ENCODE measurements at regions not wholly inside any gene's neighbourhood (a gene's known extent, or its start where the extent isn't known, plus 50 kb on each side); places are given as distances from the start of the nearest gene placed in this dataset.

GRCh38 chr18:26741758-26742157 is 123.7 kb downstream of the AQP4 start:
- DNase-seq (ENCODE audit: low read depth), result no peak

DNA sequence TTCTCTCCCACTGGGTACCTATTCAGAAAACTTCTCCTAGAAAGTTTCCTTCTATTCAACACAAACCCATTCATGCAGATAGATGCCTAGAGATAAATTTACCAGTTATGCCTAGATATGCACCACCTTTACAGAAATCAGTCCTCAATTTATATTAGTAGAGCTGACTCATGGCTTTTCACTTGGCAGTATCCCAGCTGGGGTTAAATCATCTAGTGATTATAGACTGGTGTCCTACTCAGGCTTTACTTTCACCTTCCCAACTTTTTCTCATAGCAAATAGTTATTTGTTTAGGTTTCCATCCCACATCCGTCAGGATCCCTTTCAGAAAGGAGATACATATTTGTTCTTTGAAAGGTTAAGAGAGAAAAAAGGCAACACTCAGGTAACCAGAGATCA is 124.5 kb downstream of the AQP4 start:
- DNase-seq (ENCODE audit: low read depth), result no peak

DNA sequence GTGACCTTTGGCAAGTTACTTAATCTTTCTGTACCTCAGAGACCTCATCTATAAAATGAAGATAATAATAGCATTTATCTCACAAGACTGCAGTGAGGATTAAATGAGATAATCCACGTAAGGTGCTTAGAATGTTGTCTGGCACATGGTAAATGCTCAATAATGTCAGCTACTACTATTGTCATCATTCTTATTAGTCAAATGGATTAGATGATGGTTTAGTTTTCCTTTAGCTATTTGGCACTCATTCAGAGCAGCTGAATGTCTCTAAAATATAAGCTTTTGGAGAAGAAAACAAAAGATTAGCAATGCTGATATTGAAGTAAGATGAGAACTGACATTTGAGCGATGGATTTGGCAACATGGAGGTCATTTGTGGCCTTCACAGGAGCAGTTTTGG is 125.1 kb downstream of the AQP4 start:
- no peak for DNase-seq (ENCODE audit: low read depth)

DNA sequence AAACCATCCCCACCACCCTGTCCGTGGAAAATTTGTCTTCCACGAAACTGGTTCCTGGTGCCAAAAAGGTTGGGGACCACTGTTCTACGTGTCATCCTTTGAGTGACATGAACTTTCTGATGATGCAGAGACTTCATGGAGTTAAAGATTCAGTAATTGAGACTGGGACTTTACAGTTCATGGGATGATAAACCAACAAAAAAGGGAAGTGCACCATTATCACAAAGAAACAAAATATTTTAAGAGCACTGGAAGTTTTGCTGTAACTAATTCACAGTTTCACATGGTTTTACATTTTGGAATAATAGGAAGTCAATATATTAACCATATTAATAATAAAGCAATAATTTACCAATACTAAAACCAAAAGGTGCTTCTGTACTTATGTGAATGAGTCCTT is 126.8 kb downstream of the AQP4 start:
- DNase-seq (ENCODE audit: low read depth), result no peak

DNA sequence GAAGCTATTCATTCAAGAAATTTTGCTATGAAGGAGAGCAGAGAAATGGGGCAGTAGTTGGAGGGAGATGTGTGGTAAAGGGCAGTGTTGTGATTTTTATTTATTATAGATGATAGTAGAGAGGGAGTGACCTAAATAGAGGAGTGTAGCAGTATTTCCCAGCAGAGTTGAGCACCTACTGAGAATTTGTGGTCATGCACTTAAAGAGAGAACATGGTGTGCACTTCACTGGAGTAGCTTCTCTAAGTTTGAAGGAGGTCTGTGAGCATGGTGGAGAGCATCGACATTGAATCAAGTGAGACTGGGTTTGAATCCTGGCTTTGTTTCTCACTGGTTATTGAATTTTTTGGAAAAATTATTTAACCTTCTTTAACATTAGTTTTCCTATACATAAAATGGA is 129.2 kb downstream of the AQP4 start:
- DNase-seq (ENCODE audit: low read depth), result no peak

DNA sequence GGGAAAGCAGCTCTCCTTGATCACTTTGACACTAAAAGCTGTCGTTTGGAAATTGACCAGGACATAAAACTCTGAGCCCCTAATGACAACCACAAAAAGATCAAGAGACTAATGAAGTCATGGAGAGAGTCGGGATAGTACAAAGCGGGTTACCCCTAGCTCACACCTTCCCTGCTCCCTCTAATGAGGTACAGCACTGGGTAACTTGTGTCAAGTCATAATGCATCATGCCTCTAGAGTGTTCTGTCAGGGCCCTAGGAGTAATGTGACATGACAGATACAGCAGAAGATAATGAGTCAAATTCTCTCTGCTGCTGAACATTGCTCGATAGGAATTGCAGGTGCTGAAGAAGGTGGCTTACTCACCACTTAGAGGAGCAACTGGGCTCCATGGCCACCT is 130.7 kb downstream of the AQP4 start:
- no peak for DNase-seq (ENCODE audit: low read depth)

GRCh38 chr18:26729449-26729848 is 136.1 kb downstream of the AQP4 start:
- DNase-seq (ENCODE audit: low read depth), result no peak

DNA sequence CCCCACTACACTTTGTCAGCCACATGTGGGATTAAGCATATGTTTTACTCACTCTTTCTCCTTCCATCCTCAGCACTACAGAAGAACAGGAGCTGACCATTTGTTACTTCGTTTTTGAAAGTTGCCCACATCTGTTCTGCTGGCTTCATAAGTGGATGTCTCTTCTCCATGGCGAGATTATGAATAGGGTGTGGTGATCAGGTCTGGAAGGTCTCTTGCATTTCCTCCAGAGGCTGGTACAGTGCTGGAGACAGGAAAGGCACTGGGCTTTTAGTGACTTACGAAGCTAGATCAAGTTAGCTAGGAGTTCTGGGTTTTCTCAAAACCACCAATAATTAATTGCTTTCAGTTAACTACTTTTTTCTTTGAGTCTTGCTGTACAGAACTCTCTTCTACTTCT is 136.5 kb downstream of the AQP4 start:
- DNase-seq (ENCODE audit: low read depth), result no peak

DNA sequence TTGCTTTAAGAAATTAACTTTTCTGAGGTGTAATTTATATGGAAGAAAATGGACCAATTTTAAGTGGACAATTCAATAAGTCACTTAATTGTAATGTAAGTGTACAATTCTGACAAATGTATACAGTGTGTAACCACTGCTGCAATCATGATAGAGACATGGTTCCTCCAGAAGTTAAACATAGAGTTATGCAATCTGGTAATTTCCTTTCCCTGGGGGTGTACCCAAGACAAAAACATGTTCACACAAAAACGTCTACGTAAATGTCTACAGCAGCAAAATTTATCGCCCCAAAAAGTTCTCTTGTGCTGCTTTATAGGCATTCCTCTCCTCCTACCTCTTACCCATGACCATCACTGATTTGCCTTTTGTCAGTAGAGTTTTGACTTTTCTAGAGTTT is 141.5 kb downstream of the AQP4 start:
- DNase-seq (ENCODE audit: low read depth), result no peak

DNA sequence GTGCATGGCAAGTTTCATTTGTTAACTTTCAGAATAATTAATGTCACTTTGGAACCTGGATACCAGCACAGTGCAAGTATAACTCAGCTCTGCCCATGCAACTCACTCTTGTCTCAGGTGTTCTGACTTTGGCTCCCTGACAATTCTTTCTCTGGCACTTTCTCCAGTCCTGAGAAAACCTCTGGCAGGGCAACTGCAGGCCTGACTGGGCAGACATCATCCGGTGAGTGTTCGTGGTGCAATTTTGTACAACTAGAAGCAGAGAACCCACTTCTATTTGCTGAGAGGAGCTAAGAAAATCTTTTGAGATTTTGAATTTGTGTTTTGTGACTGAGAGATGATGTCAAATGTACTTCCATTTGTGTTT is 143.0 kb downstream of the AQP4 start:
- DNase-seq (ENCODE audit: low read depth), result no peak

DNA sequence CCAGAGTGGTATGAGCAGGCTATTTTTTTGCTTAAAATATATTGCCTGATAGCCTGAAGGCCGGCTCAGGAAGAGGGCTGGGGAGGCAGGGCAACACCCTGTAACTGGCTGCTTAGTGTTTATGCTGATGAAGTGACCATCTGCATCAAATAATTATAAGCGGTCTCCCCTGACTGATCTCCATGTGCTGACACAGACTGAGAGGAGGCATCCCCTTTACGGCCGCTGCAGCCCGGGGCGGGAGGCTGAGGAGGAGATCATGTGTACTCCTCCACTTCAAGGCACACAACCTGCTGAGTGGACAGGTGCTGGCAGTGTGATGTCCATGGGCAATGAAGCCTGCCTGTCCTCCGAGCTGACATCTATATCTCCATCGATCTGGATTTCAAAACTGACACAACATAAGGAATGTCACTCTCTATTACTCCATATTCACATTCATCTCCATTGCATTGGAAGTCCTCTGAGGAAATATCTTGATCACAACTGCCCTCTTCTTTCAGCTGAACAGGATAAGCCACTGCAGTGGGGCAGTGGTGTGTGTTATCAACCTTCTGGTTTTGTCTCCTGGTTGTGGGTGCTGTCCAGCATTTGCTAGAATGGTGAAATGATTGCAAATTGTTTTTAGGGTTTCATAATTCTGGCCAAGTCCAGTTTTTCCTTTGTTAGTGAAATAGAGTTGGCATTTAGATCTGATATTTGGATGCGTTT is 143.5 kb downstream of the AQP4 start:
- DNase-seq (ENCODE audit: low read depth), result no peak

DNA sequence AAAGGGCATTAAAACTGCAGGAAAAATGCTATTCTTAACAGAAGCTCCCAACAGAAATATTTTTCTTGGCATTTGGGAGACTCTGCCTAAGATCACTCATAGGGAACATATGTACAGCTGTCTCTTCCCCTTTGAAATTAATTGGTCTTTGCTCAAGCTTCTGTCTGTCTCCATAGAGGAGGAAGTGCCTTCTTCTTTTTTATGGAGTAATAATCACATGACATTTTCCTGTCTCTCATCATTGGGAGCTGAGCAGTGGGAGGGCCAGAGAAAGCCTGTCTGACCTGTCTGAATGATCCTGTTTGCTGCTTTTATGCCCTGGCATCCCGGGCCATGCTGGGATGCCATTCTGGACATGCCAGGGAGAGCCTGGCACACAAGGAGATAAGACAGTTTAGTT is 145.6 kb downstream of the AQP4 start:
- no peak for DNase-seq (ENCODE audit: low read depth)

GRCh38 chr18:26717123-26717719 is 148.3 kb downstream of the AQP4 start:
- DNase-seq (ENCODE audit: low read depth), result no peak

- no peak for DNase-seq (ENCODE audit: low read depth)
Measured at GRCh38 chr18:26714739-26715138, 150.8 kb downstream of the AQP4 start.

- DNase-seq (ENCODE audit: low read depth), result no peak
Measured at GRCh38 chr18:26711756-26712155, 153.8 kb downstream of the AQP4 start.

DNA sequence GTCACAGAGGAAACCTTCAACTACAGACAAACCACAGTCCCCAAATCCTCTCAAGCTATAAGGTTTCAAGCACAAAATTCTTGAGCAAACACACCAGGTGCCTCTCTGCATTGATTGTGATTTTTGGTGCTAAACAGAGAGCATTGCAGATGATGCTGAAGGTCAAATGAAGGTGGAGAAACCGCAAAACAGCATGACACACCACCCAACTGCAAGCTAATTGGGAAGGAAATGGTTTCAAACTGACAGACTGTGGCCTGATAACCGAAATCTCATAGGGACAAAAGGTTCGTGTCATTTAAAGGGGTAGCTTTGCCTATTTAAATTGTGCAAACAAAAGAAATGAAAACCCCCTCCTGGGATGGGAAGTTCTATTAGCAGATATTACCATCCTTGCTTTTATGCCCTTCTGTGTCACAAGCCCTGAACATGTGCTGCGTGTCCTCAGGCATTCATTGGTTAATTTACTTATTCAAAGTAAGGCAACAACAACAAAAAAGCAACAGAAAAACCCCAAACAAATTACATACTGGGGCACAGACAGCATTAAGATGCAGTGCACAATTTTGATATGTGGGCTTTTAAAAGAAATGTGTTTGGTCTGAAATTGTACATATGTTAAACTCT is 154.9 kb downstream of the AQP4 start:
- DNase-seq (ENCODE audit: low read depth), result no peak

DNA sequence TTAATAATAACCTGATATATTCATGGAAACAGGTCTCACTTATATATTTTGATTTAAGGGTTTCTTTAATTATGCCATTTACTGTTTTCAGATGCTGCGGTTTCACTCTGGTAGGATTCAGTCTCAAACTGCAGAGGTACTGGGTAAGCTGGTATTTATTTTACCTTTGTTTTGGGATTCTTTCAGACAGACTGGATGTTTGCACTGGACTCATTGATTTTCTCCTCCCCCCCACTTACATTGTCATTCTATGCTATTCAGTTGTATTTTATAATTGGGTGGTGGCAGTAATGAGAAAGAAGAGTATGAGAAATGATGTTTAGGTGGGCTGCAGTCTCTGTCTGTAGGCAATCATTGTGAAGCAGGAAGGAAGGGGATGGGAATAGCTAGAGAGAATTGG is 155.6 kb downstream of the AQP4 start:
- DNase-seq (ENCODE audit: low read depth), result no peak

DNA sequence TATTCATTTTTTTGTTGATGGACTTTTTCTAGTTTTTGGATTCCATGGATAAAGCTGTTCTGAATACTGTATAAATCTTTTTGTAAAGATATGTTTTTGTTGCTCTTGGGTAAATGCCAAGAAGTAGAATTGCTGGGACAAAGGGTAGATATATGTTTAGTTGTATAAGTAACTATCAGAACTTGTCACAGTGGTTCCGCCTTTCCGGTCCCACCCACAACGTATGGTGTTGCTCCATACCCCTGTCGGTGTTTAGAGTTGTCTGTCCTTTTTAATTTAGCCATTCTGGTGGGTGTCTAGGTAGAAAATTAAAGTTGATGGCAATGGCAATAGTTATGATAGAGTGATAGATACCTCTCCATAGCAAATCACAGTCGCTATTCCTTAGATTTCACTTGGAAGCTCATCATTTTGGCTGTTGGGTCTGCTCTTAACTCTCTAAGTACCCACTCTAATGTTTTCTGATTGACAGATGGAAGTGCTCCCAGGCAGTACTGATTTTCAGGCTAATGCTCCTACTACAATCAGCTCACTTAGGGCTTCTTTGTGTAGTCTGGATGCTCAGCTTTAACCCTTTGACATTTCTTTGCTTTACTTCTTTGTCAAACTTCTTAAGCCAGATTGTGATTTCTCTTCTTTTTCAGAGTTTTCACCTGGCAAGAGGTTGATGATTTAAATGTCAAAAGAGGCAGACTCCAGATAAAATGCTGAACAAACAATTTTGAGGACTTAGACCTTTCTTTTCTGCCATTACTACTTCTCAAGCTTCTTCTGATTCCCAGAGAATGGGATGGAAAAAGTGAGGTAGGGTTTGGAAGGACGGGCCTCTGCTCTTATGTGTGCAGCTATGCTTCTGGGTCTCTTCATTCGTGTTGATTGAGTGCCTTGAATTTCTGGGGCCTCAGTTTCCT is 156.4 kb downstream of the AQP4 start:
- DNase-seq (ENCODE audit: low read depth), result no peak

- no peak for DNase-seq (ENCODE audit: low read depth)
Measured at GRCh38 chr18:26706911-26707351, 158.6 kb downstream of the AQP4 start.

GRCh38 chr18:26705757-26706156 is 157.4 kb upstream of the KCTD1 start:
- DNase-seq (ENCODE audit: low read depth), result no peak

DNA sequence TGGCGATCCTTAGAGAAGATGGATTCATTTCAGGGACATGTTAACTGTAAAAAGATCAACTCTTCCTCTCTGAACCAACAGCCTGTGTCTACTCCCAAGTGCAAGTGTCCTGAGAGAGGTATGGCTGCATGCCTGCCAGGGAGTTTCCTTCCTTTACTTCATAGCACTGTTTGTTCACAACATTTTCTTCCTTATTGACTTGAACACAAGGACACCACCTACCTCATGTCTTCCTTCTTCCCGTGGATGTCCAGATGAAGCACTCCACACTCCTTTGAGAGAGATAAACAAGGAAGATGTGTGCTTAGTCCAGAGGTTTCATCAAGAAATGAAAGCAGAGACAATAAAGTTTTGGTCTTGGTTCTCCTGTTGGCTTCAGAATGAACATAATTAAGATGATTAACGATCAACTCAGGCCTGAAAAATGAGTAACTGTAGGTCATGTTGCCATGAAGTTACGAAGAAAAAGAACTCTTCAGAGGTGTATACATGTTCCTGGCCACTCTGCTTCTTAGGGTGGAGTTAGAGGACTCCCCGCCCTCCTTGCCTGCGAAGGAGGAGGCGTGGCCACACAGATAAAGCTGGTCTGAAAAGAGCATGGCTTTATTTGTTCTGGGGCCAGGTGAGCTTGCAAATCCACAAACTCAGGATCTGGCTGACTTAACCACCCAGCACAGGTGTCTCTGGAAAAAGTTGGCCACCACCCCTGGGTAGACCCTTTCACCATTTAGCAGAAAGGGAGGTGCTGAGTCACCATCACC is 155.0 kb upstream of the KCTD1 start:
- DNase-seq (ENCODE audit: low read depth), result no peak

DNA sequence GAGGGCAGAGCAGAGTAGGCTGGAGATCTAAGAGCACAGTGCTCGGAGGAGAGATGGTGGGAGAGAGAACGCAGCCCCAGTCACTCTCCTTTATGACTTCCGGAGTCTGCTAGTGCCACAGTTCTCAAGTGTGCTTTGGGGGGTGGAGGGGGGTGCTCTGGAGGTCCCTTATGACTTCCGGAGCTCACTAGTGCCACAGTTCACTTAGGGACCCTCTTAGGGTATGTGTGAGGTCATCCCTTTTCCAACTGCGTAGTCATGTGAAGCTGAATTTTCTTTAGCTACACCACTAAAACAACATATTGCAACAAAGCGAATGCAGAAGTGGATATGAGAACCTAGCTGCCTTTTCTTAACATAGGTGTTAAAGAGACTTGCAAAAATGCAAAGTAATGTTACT is 153.7 kb upstream of the KCTD1 start:
- no peak for DNase-seq (ENCODE audit: low read depth)

Data from fibroblast of the conjunctiva (primary cell).